ENCODE measurements at regions not wholly inside any gene's neighbourhood (a gene's known extent, or its start where the extent isn't known, plus 50 kb on each side); places are given as distances from the start of the nearest gene placed in this dataset.

DNA sequence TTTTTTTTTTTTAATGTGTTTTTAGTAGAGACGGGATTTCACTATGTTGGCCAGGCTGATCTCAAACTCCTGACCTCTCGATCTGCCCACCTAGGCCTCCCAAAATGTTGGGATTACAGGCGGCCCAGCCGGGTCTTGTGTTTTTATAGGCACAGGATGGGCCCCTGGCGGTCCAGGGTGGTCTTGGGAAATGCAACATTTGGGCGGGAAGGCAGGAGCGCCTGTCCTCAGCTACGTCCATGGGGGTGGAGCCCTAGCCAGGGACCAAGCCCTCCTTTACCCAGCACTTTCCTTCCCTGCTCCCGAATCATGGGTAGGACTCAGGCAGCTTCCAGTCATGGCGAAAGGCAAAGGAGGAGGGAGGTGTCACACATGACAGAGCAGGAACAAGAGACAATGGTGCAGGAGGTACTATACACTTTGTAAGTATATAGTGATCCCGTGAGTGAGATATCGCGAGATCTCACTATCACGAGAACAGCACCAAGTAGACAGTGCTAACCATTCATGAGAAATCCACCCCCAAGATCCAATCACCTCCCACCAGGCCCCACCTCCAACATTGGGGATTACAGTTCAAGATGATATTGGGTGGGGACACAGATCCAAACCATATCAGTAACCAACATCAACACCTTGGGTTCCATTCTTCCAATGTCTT lies 226.7 kb upstream of the WSCD1 start:
- DNase-seq (ENCODE audit: low read depth, low spot score): no peak
- H3K27ac ChIP-seq: no peak overlapping the region

DNA sequence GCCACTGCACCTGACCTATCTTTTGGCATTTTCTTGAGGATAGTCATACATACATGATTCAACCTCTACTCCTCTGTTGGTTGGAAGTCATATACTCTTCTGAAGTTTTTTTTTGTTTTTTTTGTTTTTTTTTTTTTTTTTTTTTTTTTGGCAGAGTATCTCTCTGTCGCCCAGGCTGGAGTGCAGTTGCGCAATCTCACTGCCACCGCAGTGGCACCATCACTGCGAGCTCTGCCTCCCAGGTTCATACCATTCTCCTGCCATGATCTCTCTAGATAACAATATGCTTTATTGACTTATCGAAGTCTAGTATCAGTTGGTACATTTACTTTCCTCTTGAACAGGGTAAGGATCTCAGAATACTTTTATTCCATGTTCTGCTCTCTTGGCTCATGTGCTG lies 224.2 kb upstream of the WSCD1 start:
- no peak for DNase-seq (ENCODE audit: low read depth, low spot score)

DNA sequence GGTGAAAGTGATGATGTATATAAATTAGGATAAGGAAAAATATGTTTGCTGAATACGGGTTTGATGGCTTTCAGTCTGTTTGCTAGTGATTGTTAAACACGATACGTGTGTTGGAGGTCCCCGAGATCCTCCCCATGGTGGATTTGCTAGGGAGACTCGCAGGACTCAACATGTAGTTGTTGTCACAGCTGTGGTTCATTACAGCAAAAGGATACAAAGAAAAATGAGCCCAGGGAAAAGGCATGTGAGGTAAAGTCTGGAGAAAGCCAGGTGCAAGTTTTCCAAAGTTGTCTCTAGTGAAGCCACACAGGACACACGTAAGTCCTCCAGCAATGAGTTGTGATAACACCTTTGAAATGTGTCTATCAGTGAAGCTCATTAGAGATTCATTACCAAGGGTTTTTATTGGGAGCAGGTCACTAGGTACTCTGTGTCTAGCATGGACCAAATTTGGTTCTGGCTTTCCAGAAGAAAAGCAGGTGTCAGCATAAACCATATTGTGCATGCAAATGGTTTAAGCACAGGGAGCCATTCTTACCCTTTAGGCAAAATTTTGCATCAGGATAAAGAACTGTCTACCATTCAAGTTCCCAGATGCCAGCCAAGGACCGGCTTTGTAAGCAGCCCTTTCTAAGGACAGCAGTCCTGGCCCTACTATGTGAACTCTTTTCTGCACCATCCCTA lies 215.2 kb upstream of the WSCD1 start:
- no peak for DNase-seq (ENCODE audit: low read depth, low spot score)
- H3K27ac ChIP-seq: no peak overlapping the region

More for the DNA sequence above, 224.2 kb upstream of the WSCD1 start:
- H3K27ac ChIP-seq: no peak overlapping the region

DNA sequence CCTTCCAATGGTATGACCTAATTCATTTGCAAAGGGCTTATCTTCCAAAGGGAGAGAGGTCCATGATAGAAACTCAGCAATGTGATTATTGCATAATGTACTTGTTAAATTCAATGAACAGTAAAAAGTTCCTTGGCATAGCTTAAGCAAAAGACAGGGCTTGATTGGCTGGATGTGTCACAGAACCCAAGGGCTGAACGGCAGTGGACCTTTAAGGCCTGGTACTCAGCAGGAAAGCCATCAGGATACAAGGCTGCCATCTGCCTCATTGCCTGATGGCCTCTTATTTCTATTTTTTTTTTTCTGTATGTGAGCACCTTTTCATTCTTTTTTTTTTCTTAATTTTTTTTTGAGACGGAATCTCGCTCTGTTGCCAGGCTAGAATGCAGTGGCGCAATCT lies 208.9 kb upstream of the WSCD1 start:
- no peak overlapping the region for H3K27ac ChIP-seq
- DNase-seq (ENCODE audit: low read depth, low spot score): no peak

DNA sequence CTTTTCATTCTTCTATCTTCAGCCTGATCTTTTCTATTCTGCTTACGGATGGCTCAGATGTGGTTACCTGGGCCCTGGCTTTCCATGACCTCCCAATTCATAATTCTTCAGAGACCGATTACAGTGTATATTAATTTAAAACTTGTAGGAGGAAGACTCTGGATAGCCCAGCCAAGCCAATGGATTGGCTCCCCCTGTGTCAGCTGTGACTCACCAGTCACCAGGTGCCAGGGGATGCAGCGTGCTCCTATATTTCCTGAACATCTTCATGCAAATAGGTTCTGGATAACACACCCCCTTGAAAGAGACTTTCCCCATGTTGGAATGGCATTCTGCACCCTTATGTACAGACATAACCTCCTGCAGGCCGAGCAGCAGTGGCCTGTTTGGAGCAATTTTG lies 208.3 kb upstream of the WSCD1 start:
- no peak overlapping the region for H3K27ac ChIP-seq
- no peak for DNase-seq (ENCODE audit: low read depth, low spot score)

DNA sequence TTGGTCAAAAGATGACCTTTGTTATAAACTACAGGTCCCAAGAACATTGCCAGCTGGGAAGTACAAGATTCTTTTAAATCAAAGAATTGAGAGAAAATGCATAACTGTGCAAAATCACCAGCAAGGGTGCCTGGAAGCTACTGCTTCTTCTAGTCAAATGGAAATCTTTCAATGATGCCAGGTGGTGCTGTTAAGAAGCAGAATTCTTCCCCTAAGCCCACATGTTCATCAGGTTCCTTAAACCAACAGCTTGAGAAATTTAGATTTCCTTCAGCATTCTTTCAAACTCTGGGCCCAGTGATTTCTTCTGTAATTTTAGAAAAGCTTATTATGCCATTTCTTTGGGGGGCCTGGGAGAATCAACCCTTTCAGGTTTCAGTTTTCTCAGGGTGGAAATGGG lies 207.8 kb upstream of the WSCD1 start:
- no peak for DNase-seq (ENCODE audit: low read depth, low spot score)
- H3K27ac ChIP-seq: no peak overlapping the region

DNA sequence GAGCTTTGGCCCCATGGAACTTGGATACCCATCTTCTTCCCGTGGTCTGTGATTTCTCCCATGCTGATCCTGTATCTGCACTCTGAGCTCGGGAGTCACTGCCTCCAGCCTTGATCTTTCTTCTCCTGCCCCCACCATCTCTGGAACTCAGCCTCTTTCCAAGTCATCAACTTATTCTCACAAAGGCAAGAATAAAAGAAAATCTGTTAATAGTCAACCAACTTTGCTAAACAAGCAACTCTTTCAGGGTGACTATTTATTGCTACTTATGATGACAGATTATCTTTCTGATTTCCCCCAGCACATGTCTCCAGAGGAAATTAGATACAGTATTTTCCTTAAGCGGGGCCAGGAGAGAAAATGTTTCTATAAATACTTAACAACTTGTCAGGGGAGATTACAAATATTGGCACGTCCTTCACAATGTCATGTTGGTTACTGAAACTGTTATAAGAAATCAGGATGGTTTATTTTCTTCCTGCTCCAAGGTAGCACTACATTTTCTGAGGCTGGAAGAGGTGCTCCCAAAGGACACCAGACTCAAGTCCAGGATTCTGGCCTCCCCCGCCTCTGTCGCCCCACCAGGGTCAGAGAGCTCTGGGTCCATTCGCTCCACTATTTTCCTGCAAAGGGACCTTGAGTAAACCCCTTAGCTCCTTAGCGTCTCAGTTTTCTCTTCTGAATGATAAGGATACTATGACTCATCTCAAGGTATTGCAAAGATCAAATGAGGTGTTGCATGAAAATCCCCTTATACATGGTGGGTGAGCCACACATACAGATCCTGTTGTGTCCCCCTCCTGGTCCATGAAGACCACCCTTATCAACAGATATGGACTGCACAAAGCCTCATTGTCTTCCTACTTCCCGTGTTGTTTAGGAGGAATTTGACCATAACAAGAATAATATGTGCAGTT lies 205.2 kb upstream of the WSCD1 start:
- no peak overlapping the region for H3K27ac ChIP-seq
- no peak for DNase-seq (ENCODE audit: low read depth, low spot score)

DNA sequence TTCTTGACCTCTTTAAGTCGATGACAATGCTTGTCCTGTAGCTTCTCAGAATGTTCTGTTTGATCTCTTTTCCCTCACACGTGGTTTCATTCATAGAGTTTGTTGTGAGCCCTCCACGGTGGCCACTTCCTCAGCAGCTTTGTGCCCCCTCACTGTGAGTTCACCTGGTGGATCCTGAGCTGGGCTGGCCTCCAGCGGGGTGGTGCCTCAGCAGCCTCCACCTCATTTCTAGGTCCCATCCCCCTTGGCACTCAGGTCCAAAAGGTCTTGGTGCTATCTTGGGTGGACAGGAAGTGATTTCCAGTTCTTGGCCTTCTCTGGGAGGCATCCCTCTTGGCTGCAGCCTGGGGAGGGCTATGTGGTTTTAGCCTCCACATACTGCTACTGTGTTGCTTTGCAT lies 203.2 kb upstream of the WSCD1 start:
- no peak for DNase-seq (ENCODE audit: low read depth, low spot score)
- no peak overlapping the region for H3K27ac ChIP-seq

DNA sequence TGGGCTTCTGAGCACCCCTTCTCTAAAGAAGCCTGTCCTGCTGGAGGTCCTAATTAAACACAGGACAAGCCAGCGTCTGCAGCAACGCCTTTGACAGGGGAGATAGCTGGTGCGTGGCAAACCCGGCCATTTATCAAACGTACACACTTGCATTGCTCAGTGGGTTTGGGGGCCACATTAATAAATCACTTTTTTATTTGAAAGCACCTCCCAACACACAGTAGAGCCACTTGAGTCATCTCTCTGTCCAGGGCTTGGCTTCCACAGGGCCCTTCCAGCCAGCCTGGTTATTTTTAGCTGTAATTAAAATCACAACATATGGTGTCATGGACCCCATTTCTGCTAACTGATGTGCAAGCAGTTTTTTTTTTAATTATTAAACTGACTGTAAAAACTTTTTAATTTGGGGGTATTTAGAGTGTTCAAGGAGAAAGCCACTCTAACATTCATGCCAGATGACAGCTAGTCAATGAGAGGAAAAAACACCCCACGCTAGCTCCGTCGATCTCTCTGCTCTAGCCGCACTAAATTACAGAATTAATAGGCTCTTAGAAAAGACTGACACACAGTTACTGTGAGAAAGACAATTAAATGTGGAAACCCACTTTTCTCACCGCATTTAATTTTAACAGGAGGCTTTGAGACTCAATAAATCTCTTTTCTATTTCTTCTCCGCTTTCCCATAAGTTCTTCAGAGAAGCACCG lies 201.0 kb upstream of the WSCD1 start:
- H3K27ac ChIP-seq: no peak overlapping the region
- DNase-seq (ENCODE audit: low read depth, low spot score): no peak

DNA sequence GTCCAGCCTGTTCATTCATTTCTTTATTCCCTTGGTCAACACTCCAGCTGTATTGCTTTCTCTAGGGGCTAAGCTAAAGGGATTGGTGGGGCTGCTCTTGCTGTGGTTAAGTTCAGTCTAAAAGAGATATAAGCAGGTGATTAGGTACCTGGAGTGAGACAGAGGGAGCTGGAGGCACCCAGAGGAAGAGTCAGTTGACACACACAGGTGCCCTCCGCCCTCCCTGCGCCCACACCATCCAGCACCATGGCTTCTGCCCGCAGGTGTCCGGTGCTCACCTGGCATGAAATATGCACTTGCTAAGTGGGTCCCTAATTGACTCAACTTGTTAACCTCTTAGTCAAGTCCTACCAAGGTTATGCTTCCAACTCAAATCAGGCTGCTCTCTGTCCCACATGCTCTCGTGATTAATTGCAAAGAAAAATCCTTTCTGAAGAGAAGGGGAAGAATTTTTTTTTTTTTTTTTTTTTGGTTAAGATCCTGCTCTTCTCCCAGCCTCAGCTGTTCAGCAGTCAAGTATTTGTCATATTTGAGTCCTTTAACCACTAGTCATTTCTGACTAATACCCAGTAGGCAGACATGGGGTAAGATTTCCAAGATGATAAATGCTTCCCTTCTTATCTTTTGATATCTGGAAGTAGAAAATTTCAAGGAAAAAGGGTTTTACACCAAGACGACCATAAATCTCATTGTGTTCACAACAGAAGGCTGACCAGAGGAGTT lies 199.8 kb upstream of the WSCD1 start:
- no peak overlapping the region for H3K27ac ChIP-seq
- DNase-seq (ENCODE audit: low read depth, low spot score): no peak

DNA sequence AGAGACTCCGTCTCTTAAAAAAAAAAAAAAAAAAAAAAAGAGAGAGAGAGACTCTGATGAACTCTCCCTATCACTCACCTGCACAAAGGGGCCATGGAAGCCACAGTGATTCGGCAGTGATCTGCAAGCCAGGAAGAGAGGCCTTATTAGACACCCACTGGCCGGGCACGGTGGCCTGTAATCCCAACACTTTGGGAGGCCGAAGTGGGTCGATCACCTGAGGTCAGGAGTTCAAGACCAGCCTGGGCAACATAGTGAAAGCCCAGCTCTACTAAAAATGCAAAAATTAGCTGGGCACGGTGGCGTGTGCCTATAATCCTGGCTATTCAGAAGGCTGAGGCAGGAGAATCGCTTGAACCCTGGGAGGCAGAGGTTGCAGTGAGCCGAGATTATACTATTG lies 198.5 kb upstream of the WSCD1 start:
- no peak for DNase-seq (ENCODE audit: low read depth, low spot score)
- H3K27ac ChIP-seq: no peak overlapping the region

DNA sequence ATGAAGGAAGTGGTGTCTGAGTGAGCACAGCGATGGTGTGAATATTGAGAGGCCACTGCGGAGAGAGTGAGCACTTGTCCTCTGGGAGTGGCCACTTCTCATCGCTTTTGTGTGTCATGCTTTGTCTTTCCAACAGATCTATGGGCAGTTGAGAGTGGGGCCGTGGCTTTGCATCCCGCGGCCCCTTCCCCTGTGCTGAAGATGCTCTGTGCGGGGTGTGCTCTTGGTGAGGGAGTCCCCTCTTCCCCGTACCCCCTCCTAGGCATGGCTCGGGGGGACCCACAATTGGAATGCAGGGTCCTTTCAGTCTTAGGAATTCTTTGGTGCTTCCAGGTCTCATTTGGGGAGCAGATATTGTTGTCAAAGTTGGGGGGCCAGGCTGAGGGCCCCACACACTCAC lies 197.3 kb upstream of the WSCD1 start:
- H3K27ac ChIP-seq: no peak overlapping the region
- no peak for DNase-seq (ENCODE audit: low read depth, low spot score)

DNA sequence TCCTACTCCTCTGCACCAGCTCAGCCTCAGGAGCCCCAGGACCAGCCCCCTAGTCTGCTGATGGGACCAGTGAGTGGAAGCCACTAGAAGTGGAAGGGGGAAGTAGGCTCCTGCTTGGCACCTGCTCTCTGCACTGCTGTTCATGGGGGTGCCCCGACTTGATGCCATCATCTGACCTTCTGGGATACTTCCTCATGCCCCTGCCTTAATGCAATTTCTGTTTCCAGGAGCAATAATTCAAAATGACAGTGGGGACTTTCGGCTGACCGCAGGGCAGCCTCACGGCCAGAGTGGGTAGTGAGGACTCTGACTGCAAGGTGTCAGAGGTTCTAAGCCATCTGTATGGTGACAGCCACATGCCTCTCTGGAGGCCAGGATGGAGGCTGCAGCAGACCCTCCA lies 196.4 kb upstream of the WSCD1 start:
- DNase-seq (ENCODE audit: low read depth, low spot score): no peak
- H3K27ac ChIP-seq: no peak overlapping the region

DNA sequence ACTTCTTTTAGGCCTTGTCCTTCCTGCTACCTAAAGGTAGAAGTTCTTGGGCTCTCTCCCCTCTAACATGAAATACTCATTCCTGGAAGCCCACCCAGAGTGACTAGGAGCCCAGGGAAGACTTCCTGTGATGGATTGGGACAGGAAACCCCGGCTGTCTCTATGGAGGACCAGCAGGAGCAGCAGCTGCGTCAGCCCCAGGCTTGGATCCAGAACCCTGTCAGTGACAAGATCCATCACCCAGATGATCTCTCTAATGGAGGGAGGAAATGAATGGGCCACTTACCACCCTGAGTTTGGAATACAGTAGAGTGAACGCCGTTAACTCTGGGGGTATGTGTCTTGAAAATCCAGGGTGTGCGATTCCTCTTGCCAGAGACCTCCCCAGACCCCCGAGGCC lies 195.7 kb upstream of the WSCD1 start:
- no peak overlapping the region for H3K27ac ChIP-seq
- no peak for DNase-seq (ENCODE audit: low read depth, low spot score)

DNA sequence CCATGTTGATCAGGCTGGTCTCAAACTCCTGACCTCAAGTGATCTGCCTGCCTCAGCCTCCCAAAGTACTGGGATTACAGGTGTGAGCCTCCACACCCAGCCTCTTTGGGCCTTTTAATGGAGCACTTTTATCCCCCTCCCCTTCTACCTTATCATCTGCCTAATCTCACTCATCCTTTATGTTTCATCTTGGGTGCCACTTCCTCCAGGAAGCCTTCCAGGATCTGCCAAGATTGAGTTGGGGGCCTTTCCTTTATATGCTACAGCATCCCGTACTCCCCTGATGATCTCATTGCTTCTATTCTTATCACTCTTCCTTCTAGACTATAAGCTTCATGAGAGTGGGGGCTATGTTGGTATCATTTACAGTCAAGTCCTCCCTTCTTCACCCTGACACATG lies 192.8 kb upstream of the WSCD1 start:
- no peak for DNase-seq (ENCODE audit: low read depth, low spot score)
- H3K27ac ChIP-seq: no peak overlapping the region

DNA sequence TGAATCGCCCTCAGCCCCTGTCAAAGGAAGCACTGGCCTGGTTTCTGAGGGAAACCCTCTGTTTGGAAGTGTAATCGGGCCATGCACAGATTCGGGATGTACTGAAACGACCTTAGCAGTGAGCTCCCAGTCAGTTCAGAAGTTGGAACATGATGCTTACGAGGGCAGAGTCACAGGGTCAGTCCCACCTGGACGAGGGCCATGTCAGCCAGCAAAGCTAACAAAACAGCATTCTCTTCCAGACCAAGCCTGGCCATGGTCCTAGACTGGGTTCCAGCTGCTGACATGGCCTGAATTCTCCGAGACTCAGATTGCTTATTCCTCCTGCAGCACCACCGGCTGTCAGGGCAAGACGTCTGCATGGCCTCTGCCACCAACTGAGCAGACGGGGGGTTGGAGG lies 192.2 kb upstream of the WSCD1 start:
- H3K27ac ChIP-seq: no peak overlapping the region
- no peak for DNase-seq (ENCODE audit: low read depth, low spot score)

DNA sequence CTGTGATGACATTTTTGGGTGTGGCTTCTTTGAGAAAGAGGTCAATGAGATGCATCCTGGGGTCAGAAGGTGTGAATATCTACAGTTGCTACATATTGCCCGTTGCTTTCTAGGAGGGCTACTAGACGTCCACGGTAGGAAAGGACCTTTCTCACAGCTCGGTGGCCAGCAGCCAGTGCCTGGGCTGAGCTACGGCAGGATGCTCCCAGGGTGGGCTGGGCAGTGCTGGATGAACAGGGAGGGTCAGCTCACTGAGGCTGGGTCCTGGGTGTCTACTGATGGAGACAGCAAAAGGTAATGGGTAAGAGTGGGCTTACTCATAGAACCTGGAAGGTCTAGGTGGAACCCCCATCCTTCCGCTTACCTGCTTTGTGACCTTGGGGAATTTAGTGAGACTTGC lies 188.3 kb upstream of the WSCD1 start:
- no peak for DNase-seq (ENCODE audit: low read depth, low spot score)
- no peak overlapping the region for H3K27ac ChIP-seq

DNA sequence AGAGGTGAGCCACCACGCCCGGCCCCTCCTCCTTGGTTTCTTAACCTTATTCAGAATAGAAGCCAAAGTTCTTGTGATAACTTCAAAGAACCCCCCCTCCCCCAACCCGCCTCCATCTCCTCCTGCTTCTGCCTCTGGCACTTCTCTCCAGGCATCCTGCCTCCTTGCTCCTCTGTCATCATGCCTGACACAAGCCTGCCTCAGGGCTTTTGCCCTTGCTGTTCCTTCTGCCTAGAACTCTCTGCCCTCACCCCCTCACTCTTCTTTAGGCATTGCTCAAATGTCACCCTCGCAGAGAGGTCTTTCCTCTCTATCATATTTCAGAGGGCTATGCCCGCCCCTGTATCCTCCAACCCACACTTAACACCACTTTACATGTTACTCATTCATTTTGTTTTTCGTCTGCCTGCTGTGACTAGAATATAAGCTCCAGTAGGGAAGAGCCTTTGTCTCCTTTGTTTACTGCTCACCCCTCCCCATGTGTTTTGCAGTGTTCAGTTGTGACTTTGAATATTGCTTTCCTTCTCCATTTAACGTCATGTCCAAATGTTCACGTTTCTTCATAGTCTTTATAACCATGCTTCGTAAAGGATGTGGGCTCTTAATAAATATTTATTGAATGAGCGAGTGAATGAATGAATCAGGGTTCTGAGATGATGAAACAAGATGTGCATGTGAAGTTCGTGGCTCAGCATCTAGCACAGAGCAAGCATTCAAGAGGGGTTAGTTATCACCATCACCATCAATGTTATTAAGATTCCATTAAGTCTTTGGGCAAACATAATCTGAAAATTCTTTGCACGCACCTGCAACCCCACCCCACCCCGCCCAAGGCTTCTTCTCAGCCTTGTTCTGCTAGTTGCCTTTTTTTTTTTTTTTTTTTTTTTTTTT lies 186.2 kb upstream of the WSCD1 start:
- H3K27ac ChIP-seq: peak overlapping the region; percentile 89
- peak; percentile 92 for DNase-seq (ENCODE audit: low read depth, low spot score)

DNA sequence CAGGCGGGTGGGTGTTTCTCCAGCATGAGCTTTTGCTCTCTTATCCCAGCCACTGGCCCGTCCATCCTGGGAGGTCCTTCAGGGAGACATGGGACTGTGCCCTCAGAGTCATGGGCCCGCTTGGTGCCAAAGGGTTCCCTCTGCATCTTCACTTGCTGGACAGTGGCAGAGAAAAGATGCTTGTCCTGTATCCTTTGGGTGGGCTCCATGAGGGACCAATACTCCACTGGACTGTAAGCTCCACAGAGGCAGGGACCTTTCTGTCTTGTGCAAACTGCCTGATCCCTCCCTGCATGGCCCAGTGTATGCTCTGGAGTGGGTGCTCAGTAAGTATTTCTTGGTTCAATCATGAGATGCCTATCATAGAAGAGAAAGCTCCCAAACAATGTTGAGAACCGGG lies 184.8 kb upstream of the WSCD1 start:
- H3K27ac ChIP-seq: no peak overlapping the region
- no peak for DNase-seq (ENCODE audit: low read depth, low spot score)
